ENCODE measurements at regions not wholly inside any gene's neighbourhood (a gene's known extent, or its start where the extent isn't known, plus 50 kb on each side); places are given as distances from the start of the nearest gene placed in this dataset.

DNA sequence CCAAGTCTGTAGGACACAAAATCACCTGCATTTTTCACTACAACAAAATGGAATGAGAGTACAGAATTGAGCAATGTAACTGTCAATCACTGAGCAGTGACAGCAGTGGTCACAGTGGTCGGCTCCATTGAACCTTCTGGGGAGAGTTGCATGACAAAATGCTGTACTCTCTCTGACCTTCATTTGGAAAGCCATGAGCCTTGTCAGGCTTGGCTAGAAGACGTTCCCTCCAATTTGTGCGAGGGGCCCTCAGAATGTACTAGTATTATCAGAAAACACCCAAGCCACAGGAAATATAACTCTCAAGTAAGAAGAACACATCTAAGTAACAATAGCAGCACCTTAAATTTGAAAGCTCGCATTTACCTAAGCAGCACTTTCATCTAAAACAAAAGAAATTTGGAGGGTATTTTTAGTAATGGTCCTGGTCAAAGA is 425.6 kb upstream of the MEF2C start:
- TF ChIP-seq POLR2AphosphoS5 (IDR thresholded peaks at IDR 0.05), result no peak
- TF ChIP-seq POLR2A (IDR thresholded peaks at IDR 0.05), result no peak
- TF ChIP-seq EP300 (IDR thresholded peaks at IDR 0.05), result no peak
